Colon (tissue), 2 donors: ENCODE measurements at regions not wholly inside any gene's neighbourhood (a gene's known extent, or its start where the extent isn't known, plus 50 kb on each side); places are given as distances from the start of the nearest gene placed in this dataset.
A peak's percentile ranks its signal among the peaks of the same experiment; 100 is the strongest.

Experiments used
- FAIRE-seq: peaks from 2 replicates; lab custom pipeline; 2012; peaks lifted over from hg19 to GRCh38; lab: Jason Lieb, UNC
- donor health status: control.
- donor health status: control.

GRCh38 chr12:77213319-77213718, 147.9 kb upstream of the E2F7 start:
- peak; percentile 83 for FAIRE-seq

- FAIRE-seq: no peak
Measured at GRCh38 chr12:77210724-77211123, 145.4 kb upstream of the E2F7 start.

- no peak for FAIRE-seq
Measured at GRCh38 chr12:77204083-77204482, 138.7 kb upstream of the E2F7 start.

- FAIRE-seq: no peak
Measured at GRCh38 chr12:77202457-77203060, 137.2 kb upstream of the E2F7 start.

- no peak for FAIRE-seq
Measured at GRCh38 chr12:77189901-77190416, 124.6 kb upstream of the E2F7 start.

GRCh38 chr12:77189458-77189857, 124.1 kb upstream of the E2F7 start:
- FAIRE-seq: no peak

GRCh38 chr12:77179515-77179914, 114.1 kb upstream of the E2F7 start:
- FAIRE-seq: no peak

GRCh38 chr12:77167801-77168200, 102.4 kb upstream of the E2F7 start:
- FAIRE-seq: no peak

- FAIRE-seq: no peak
Measured at GRCh38 chr12:77166696-77167095, 101.3 kb upstream of the E2F7 start.

GRCh38 chr12:77163074-77164038, 98.0 kb upstream of the E2F7 start:
- no peak for FAIRE-seq

GRCh38 chr12:77161944-77162343, 96.6 kb upstream of the E2F7 start:
- FAIRE-seq: no peak

- no peak for FAIRE-seq
Measured at GRCh38 chr12:77160931-77161330, 95.6 kb upstream of the E2F7 start.

- FAIRE-seq: no peak
Measured at GRCh38 chr12:77153706-77154105, 88.3 kb upstream of the E2F7 start.

GRCh38 chr12:77152623-77153193, 87.3 kb upstream of the E2F7 start:
- FAIRE-seq: no peak

GRCh38 chr12:77151030-77151429, 85.7 kb upstream of the E2F7 start:
- FAIRE-seq: no peak

- FAIRE-seq: no peak
Measured at GRCh38 chr12:77133566-77133965, 68.2 kb upstream of the E2F7 start.

- FAIRE-seq: no peak
Measured at GRCh38 chr12:77131977-77132490, 66.7 kb upstream of the E2F7 start.

- FAIRE-seq: no peak
Measured at GRCh38 chr12:77130193-77130592, 64.8 kb upstream of the E2F7 start.

- FAIRE-seq: no peak
Measured at GRCh38 chr12:77124767-77125166, 59.4 kb upstream of the E2F7 start.

GRCh38 chr12:77122661-77123060, 57.3 kb upstream of the E2F7 start:
- FAIRE-seq: no peak

- no peak for FAIRE-seq
Measured at GRCh38 chr12:77122236-77122635, 56.9 kb upstream of the E2F7 start.

GRCh38 chr12:77120156-77121085, 55.1 kb upstream of the E2F7 start:
- no peak for FAIRE-seq
